Tibial nerve (tissue), 4 donors: ENCODE measurements at regions not wholly inside any gene's neighbourhood (a gene's known extent, or its start where the extent isn't known, plus 50 kb on each side); places are given as distances from the start of the nearest gene placed in this dataset.

Source experiments
- DNase-seq, 2 donors: peaks; one replicate each; pipeline ENCODE4 v3.0.0-alpha.2; 2019; ENCODE audit warnings: low spot score in 2 of 2
- H3K27ac ChIP-seq, 4 donors: fragments of 200-600 bp; sonication (generic) in 3 of 4; one replicate each; pipeline ENCODE4 v1.5.1; 2017 to 2019; ENCODE audit warnings: mild to moderate bottlenecking in 1 of 4
- H3K27me3 ChIP-seq, 2 donors: fragments of 200-600 bp; sonication (generic) in 1 of 2; one replicate each; pipeline versions ENCODE4 v1.5.1 to v1.6.0; 2017 to 2019
- H3K36me3 ChIP-seq, 3 donors: fragments of 200-600 bp; sonication (generic); one replicate each; pipeline ENCODE4 v1.5.1; 2018 to 2019
- H3K4me1 ChIP-seq, 4 donors: fragments of 200-600 bp; sonication (generic) in 3 of 4; one replicate each; pipeline ENCODE4 v1.5.1; 2017 to 2019
- H3K4me3 ChIP-seq, 4 donors: fragments of 200-600 bp; sonication (generic) in 3 of 4; one replicate each; pipeline ENCODE4 v1.5.1; 2017 to 2019; ENCODE audit warnings: mild to moderate bottlenecking in 1 of 4, moderate library complexity in 1 of 4
- H3K9me3 ChIP-seq, 4 donors: fragments of 200-600 bp; sonication (generic) in 3 of 4; one replicate each; pipeline ENCODE4 v1.5.1; 2017 to 2019
- CTCF ChIP-seq, 5 experiments: fragments of 200-600 bp in 3 of 5; fragments of 450-650 bp in 2 of 5; sonication (generic) in 3 of 5; IDR thresholded peaks; one replicate each; pipeline ENCODE4 v1.5.1; 2016 to 2019; ENCODE audit warnings: antibody characterized with exemption in 5 of 5, mild to moderate bottlenecking in 3 of 5, moderate library complexity in 2 of 5
- EP300 ChIP-seq, 2 donors: sonication (generic); formaldehyde crosslinking; IDR thresholded peaks; one replicate each; pipeline ENCODE4 v1.6.1; 2017; ENCODE audit warnings: antibody characterized with exemption in 2 of 2, mild to moderate bottlenecking in 1 of 2
- POLR2A ChIP-seq, 2 donors: fragments of 450-650 bp; IDR thresholded peaks; one replicate each; pipeline ENCODE4 v1.6.1; 2017; ENCODE audit warnings: antibody characterized with exemption in 2 of 2, mild to moderate bottlenecking in 2 of 2, moderate library complexity in 2 of 2
- WGBS, 2 donors: methylation state at CpG; one replicate each; pipeline ENCODE4 v1.1.5; 2018; 5-methylcytosine and 5-hydroxymethylcytosine counted together

- DNase-seq: no peak
- TF ChIP-seq CTCF (IDR thresholded peaks at IDR 0.05) (no peak), POLR2A (IDR thresholded peaks at IDR 0.05) (no peak), EP300 (IDR thresholded peaks at IDR 0.05) (no peak)
These were observed 318.1 kb downstream of the PIK3R1 start for GRCh38 chr5:68533571-68534084.

GRCh38 chr5:68534131-68534940 lies 318.8 kb downstream of the PIK3R1 start:
- Histone ChIP-seq H3K27ac (peak overlapping the region; percentile 19 to 81 (median 58)), H3K9me3 (no peaks in the 10 kb centered on the region), H3K4me1 (peaks cover 0 to 32% (median 8%) of the 10 kb centered on the region in 4 donors), H3K4me3 (peak overlapping the region in 2 of 4 donors; percentile 2 to 30), H3K36me3 (no peaks in the 10 kb centered on the region), H3K27me3 (no peaks in the 10 kb centered on the region)
- no peak for DNase-seq
- 11 to 22% methylated on average over 12 of the region's 12 CpGs for WGBS, 2 donors
- TF ChIP-seq EP300 (IDR thresholded peaks at IDR 0.05) (peak; percentile 10), CTCF (IDR thresholded peaks at IDR 0.05) (no peak)

More at GRCh38 chr5:68533571-68534084, 318.1 kb downstream of the PIK3R1 start:
- Histone ChIP-seq H3K27ac (peak overlapping the region in 2 of 4 donors; percentile 79 to 81), H3K36me3 (no peaks in the 10 kb centered on the region), H3K27me3 (no peaks in the 10 kb centered on the region), H3K4me1 (peaks cover 0 to 32% (median 8%) of the 10 kb centered on the region in 4 donors), H3K4me3 (no peak overlapping the region), H3K9me3 (no peaks in the 10 kb centered on the region)
- 31 to 35% methylated on average over 5 of the region's 5 CpGs for WGBS, 2 donors

- TF ChIP-seq EP300 (IDR thresholded peaks at IDR 0.05) (no peak), POLR2A (IDR thresholded peaks at IDR 0.05) (no peak), CTCF (IDR thresholded peaks at IDR 0.05) (no peak)
- Histone ChIP-seq H3K4me1 (peaks cover 0 to 32% (median 8%) of the 10 kb centered on the region in 4 donors), H3K9me3 (no peaks in the 10 kb centered on the region), H3K27me3 (no peaks in the 10 kb centered on the region), H3K4me3 (no peak overlapping the region), H3K27ac (peak overlapping the region in 3 of 4 donors; percentile 38 to 81 (median 79)), H3K36me3 (no peaks in the 10 kb centered on the region)
- DNase-seq: no peak
- WGBS, 2 donors: 72 to 73% methylated on average over 8 of the region's 8 CpGs
These were observed 319.5 kb downstream of the PIK3R1 start for GRCh38 chr5:68534956-68535520.

GRCh38 chr5:68538814-68539420 lies 323.4 kb downstream of the PIK3R1 start:
- peaks cover 0 to 16% (median 5%) of the 10 kb centered on the region in 4 donors for H3K4me1 ChIP-seq
- no peak overlapping the region for H3K4me3 ChIP-seq
- WGBS, 2 donors: 85 to 90% methylated on average over 6 of the region's 6 CpGs
- H3K27me3 ChIP-seq: no peaks in the 10 kb centered on the region
- no peak for DNase-seq
- no peak for TF ChIP-seq EP300 (IDR thresholded peaks at IDR 0.05)
- TF ChIP-seq POLR2A (IDR thresholded peaks at IDR 0.05): no peak
- no peak overlapping the region for H3K27ac ChIP-seq
- no peaks in the 10 kb centered on the region for H3K9me3 ChIP-seq
- no peaks in the 10 kb centered on the region for H3K36me3 ChIP-seq

GRCh38 chr5:68540798-68541590 lies 325.4 kb downstream of the PIK3R1 start:
- Histone ChIP-seq H3K9me3 (no peaks in the 10 kb centered on the region), H3K4me1 (no peaks in the 10 kb centered on the region), H3K4me3 (no peak overlapping the region), H3K36me3 (no peaks in the 10 kb centered on the region), H3K27ac (no peak overlapping the region), H3K27me3 (no peaks in the 10 kb centered on the region)
- no peak for DNase-seq
- TF ChIP-seq CTCF (IDR thresholded peaks at IDR 0.05): no peak
- no peak for TF ChIP-seq EP300 (IDR thresholded peaks at IDR 0.05)
- TF ChIP-seq POLR2A (IDR thresholded peaks at IDR 0.05): no peak
- WGBS, 2 donors: 72 to 80% methylated on average over 9 of the region's 9 CpGs
